COLO829 (cell line): ENCODE measurements at regions not wholly inside any gene's neighbourhood (a gene's known extent, or its start where the extent isn't known, plus 50 kb on each side); places are given as distances from the start of the nearest gene placed in this dataset.

ENCODE experiments used
- DNase-seq: peaks from one replicate; pipeline ENCODE4 v3.0.0; 2012; ENCODE audit warnings: low spot score

DNA sequence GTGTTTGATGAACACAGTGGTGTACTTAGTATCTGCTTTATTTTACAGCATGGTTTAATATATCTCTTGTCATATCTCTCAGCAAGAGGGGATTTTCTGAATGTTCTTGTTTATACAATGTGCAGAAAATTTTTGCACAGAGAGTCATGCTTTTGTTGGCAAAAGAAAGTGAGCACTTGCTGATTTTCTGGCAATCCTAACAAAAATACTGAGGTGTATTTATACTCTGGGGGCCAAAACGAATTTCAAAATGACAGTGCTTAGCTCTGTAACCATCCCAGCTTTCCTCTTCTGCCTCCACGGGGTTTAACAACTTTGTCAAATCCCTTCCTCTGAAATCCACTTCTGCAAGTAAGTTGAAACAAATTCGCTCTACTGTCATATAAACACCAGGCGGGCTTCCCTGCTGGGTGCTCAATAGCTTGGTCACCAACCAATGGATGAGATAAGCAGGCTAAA lies 169.2 kb downstream of the NOC3L start:
- no peak for DNase-seq

DNA sequence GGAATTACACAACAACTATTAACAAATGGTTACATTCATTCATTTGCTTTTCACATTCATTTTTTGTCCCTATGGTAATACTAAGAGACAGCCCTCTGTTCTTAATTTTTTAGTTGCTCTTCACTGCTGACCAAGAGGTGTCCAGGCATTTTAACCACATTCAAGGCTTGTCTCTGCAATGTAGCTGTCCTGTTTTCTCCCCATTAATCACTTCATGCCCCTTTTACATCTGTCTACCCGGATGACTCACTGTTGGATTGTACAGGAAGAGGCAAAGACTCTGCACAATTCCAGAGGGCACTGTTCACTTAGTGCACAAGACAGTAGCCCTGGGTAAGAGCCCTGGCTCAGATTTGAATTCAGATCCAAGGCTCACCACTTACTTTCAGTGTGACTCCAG lies 168.5 kb downstream of the NOC3L start:
- peak; percentile 13 for DNase-seq

DNA sequence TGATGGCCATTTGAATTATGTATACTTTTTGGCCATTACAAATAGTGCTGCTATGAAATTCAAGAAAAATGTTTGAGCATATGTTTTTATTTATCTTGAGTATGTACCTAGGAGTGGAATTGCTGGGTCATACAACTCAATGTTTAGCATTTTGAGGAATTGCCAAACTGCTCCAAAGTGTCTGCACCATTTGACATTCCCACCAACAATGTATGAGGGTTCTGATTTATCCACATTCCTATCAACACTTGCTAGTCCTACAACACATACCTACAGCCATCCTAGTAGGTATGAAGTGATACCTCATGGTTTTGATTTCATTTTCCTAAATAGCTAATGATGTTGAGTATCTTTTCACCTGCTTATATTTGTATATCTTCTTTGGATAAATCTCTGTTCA lies 165.5 kb downstream of the NOC3L start:
- no peak for DNase-seq

DNA sequence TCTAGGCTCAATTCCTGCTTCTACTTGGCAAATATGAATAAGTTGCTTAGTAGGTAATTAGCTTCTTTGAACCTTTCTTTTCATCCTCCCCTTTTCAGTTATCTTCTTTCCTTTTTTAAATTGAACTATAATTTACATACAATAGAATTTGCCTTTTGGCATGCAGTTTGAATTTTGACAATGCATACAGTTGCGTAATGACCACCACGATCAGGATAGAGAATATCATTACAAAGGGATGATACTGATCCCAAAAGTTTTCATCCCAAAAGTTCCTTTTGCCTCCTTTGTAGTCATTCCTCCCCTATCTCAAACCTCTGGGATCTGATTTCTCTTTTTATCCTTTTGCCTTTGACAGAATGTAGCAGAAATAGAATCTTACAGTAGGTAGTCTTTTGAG lies 164.4 kb downstream of the NOC3L start:
- no peak for DNase-seq

DNA sequence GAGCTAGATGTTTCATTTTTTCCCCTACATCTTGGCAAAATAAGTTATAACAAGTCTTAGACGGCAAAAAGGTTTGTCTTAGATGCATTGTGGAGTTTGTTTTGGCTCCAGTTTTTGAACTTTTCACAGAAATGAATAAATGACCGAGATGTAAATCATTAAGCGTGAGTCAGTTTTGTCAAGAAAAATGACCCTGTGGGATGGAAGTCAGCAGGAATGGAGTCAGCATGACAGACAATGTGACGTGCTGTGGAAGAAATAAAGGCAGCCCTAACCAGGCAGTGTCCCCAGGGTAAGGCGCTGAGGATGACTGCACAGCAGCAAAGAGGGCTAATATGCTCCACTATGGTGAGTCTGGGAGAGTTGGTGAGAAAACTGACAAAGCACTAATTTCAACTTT lies 163.2 kb downstream of the NOC3L start:
- no peak for DNase-seq

DNA sequence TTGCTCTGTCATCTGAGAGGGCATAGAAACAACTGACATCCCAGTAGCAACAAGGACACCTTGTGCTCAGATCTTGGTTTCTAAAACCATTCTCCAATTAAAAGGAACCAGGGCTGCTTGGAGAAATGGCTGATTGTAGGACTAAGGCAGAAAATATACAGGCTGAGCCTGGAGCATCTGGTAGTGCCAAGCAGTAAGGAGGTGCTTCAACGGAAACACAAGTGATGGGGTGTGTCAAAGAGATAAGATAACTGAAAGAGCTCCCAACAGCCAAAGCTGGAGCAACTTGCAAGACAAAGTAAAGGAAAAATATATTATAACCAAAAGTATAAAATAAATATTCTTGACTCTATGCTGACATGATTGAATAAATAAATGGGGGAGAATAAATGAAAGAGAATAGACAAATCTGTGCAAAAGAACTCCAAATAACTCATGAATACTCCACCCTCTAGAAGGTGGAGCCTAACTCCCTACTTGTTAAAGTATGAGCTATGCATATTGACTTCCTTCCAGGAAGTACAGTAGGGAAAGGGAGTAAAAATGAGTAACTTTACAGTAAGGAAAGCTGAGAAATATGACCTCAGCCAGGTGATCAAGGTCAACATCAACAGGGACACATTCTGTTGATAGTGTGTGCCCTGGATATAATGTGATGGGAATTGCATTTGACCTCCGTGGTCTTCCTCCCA lies 162.4 kb downstream of the NOC3L start:
- no peak for DNase-seq

DNA sequence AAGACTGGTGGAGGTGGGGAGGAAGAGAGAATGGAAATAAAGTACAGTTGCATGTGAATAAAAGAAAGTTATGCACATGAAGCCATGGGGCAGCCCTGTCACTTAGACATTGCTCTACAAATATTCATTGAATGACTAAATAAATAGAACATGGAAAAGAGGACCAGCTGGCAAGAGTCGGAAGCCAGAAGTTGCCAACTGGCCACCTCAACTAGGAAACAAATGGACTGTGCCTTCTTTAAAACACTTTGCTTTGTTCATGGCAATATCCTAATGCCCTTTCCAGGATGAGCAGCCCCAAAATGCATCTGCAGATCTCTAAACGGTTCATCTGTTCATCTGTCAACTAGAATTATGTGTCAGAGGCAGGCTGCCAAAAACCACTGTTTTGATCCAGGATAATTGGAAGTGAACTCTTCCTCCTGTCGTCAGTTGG lies 157.3 kb downstream of the NOC3L start:
- DNase-seq: no peak

DNA sequence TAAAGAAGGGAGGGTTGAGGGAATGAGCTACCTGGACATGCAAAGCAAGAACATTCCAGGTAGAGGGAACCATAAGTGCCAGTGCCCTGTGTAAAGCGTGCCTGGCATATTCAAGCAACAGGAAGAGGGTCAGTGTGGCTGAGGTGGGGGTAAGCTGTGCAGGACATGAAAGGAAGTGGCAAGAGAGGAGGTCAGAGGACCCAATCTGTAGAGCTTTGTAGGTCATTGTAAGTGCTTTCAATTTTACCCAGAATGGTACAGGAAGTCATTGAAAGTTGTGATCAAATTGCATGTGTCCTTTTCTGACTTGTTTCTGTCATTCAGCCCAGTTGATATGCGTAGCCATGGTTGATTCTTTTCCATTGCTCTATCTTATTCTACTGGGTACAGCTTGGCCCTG lies 156.6 kb downstream of the NOC3L start:
- DNase-seq: no peak

DNA sequence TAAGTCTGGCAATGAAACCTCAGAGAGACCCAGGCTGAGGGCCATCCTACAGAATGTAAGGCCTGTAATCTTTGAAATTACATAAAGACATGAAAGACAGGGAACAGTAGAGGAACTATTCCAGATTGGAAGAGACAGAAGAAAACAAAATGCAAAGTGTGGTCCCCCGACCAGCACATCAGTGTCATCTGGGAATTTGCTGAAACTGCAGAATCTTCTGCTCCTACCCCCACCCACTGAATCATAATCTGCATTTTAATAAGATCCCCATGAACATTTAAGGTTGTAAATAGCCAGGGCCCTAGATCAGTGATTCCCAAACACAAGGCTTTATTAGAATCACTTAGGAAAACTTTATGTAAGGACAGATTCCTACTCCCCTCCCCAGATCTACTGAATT lies 154.4 kb downstream of the NOC3L start:
- no peak for DNase-seq

DNA sequence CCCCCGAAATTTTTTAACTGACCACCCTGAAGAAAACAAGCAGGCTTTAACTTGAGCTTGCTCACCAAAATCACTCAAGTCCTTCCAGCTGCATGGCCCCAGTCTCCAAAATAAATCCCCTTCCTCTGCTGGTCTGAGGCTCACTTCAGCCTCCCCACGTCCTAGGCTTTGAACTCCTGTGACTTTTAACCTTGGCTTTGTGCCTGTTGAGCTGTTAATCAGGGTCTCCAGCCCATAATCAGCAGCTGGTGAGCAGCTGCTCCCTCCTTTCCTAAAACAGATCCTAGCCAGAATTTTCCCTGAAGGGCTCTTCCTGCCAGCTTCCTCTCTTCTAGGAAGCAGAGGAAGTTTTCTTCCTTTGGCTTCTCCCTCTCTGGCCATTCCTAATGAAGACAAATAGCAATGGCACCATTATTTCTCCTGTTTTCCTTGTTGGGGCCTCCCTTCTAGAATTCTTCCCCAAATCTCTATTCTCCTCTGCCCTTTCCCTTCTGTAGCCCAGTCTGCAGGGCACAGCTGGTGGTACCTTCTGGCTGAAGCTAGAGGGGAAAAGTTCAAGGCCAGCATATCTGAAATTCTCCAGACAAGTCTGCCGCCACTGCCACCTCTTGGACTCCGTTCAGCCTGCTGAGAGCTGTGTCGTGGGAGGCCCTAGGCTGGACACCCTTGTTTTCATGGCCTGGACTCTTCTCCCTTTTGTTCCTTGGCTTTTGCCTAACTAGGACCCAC lies 152.1 kb downstream of the NOC3L start:
- DNase-seq: no peak

DNA sequence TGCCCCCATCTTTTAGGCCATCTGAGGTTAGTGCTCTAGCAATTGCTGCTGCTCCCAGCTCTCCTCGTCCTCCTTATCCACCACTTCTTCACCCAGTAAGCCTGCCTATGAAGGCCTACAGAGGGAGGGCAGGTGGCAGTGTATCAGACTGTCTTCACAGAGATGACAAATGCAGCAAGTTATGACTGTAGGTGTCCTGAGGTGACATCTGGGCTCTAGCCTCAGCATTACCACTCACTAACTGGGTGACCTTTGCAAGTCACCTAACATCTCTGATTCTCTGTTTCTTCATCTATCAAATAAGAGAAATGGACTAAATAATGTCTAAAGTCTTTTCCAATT lies 151.6 kb downstream of the NOC3L start:
- no peak for DNase-seq

DNA sequence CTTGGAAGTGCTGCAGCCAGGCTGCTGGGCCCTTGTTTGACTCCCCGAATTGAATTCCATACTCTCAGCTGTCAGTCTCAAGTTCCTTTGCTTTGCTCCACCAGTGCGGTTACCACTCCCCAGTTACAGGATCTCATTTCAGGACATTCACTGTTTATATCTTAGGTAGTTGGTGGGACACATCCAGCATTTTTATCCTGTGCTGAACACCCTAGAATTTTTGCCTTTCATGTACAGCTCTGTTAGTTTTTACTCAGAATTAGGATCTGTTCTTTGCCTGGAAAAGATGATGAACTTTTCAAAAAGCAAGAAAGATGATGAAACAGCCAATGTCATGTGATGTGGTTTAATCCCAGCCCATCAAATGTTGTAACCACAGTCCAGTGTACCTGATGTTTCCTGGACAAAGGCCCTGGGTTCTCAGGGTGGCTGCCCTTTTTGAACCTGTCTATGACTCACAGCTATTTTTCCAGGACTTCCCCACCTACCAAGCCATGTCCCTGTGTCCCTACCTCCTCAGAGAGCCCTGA lies 149.7 kb downstream of the NOC3L start:
- no peak for DNase-seq

DNA sequence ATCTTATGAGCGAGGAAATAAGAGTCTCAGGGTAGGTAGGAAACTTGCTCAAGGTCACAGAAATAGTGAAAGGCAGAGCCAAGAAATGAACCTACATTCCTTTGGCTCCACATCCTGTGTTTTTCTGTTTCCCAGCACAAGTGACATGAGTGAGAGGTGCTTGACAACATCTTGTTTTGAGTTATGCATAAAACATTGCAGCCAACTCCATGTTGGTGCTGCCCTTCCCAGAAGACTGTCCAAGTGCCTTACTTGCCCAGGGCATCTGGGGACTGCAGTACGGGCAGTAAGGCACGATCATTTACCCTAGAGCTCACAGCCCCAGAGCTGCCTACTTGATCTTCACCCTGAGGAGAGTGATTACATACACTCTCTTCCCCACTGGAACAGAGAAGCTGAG lies 148.8 kb downstream of the NOC3L start:
- DNase-seq: no peak

DNA sequence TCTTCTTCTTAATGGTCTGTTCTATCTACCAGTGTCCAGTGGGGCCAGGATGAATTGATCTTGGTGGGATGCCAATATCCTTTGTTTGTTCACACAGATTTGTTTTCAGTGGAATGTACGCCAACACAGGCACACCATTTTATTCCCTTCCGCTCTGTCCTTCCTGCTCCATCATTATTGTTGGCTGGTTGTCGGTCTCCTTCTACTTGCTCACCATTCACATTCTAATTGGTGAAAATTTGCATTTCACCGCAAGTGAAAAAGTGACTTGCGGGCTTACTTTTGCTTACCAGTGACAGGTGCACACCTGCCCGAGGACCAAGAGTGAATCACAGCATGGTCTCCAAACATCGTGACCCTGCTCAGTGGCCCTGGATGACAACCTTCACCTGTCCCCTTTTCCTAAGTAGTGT lies 148.3 kb downstream of the NOC3L start:
- DNase-seq: no peak

DNA sequence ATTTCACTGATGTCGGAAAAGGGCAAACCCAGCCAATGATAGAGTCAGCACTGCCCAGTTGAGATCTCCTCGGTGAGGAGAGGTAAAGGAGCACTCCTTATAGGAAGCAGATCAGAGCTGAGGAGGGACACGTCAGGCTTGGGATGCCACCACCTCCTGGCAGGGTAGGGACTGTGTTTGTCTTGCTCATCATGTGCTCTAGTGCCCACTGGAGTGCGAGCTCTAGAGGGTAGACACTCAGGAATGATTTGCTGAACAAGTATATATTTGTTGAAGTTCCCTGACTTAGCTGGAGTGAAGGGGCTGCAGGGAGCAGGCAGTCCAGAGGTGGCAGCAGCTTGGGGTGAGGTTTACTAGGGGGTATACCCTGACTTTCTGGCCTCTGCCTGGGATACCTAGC lies 146.5 kb downstream of the NOC3L start:
- no peak for DNase-seq

DNA sequence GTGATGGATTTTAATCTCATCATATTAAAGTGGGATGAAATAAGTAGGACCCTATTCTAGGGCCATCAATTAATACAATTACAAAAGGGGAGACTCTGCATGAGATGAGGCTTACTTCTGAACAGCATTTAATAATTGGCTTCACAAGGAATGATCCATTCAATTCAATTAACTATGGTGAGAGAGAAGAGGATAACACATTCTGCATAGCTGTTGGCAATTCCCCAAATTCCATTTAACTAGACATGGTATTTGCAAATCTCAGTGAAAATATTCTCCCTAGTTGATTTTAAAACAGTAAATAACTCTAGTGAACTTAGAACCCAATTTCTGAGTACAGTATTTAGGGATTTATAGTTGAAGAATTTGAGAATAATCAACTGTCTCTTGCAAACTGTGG lies 145.3 kb downstream of the NOC3L start:
- no peak for DNase-seq

DNA sequence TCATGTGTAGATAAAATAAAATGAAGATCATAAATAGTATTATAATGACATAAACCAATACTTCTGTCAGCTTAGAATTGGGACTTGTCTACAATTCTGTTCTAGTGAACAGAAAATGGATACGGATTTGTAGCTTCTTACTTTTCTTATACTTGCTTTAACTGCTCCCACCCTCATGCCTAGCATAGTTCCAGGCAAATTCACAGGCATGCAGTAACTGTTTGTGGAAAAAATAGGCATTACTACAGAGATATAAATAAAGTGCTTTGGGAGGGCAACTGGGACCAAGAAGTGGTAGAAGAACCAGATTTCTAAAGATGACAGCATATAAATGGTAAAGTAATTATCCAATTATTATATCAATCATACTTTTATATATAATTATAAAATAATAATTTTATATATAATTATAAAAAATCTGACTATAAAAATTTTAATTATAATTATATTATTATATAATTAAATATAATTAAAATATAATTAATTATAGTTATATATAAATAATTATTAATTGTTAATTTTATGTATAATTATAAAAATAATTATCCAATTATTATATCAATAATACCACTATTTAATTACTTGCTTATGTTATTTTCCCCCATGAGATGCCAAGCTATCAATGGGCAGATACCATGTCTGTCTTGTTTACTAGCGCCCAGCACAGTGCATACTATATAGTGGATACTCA lies 144.1 kb downstream of the NOC3L start:
- DNase-seq: no peak

DNA sequence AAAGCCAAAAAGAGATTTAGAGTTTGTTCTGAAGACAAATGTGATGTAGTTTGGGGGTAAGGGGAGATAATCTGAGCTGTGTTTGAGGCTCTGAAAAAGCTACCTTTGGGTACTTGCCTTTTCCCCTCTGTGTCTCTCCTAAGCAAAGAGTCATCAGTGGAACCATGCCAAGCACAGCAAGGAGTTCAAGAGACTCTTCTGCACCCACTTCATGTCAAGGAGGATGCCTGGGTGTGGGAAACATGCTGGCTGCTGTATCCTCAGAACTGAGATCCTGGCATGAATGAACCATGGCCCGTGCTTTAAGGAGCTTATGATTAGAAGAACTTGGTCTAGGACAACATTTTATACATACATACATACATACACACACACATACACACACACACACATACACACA lies 142.9 kb downstream of the NOC3L start:
- no peak for DNase-seq

DNA sequence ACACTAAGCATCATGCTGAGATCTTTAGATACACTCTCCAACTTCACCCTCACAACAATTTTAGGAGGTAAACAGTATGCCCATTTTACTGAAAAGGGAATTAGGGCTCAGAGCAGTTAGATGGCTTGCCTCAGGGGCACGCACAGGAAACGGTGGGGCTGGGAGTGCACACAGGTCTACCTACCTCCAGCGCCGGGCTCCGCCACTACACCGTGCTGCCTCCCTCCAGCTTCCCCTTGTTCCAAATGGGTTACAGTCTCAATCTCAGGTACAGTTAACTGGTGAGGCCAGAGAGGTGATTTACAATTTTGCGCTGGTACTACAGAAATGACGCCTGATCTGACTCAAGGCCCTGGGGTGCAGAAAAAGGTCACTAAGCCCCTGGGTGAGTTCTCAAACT lies 142.0 kb downstream of the NOC3L start:
- no peak for DNase-seq

DNA sequence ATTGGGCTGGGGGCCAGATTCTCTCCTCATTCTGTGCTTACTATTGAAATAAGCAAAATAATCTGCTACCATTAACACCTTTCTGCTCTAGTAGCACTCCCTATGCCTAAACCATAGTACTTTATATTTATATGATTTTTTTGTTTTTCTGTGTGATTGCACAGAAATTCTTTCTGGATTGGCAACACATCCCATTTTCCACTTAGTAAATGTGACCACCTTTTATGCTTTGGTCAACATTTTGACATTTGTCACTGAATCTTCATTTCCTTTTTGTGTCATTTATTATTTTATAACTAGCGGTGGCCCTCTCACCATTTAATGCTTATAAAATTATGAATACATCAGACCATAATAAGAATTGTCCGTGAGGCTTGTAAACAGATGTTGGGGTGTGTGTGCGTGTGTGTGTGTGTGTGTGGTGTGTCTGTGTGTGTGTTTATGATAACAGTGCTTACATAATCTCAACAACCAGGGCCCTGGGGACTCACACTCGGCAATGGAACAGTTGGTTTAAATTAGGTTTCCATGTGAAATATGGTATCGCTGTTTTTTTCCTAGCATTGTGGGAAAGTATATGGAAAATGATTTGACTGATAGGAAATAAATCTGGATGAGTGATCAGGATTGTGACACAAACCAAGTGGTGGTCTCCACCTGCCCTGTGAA lies 138.9 kb downstream of the NOC3L start:
- DNase-seq: no peak

DNA sequence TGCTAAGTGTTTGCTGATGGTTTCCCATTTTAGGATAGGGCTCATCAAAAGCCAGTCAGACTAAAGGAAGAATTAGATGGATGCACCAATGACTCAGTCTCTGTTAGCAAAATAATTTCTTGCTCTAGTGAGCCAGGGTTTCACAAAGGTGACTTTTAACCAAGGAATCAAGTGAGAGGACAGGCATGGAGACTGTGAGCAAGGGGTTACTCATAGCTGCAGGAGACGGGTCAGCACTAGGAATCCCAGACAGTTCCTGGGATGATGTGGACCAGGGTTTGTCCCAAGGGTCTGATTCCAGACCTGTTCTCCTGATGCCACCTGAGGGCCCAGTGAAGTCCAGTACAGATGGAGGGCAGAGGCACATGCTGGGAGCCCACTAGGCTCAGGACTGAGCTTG lies 138.1 kb downstream of the NOC3L start:
- no peak for DNase-seq

DNA sequence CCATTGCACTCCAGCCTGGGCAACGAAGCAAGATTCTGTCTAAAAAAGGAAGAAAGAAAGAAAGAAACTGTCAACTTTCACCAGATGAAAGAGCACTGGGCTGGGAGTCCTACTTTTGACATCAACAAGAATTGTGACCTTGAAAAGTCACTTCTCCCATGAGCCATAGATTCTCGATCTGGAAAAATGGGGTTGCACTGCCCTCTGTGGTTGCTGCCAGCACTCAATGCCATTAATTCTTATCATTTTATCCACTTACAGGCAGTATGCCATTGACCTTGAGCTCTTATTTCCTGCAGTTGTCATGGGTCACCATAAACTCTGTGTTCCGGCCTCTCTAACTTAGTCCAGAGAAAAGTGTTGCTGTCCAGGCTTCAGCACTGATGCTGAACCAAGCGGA lies 137.2 kb downstream of the NOC3L start:
- DNase-seq: no peak
